ENCODE measurements at regions not wholly inside any gene's neighbourhood (a gene's known extent, or its start where the extent isn't known, plus 50 kb on each side); places are given as distances from the start of the nearest gene placed in this dataset.

- intact Hi-C loops (cut with DNase I) = no loop called here
- ATAC-seq = no peak
- no peak for DNase-seq (ENCODE audit: low spot score)
Observed at GRCh38 chr9:88077071-88077617, 61.1 kb downstream of the SPATA31C2 start.

- intact Hi-C loops (cut with DNase I) = no loop called here
- ATAC-seq = peak; percentile 94
Observed at GRCh38 chr9:88076286-88077070, 61.8 kb downstream of the SPATA31C2 start.

GRCh38 chr9:88075966-88076285 is 62.3 kb downstream of the SPATA31C2 start:
- no peak for DNase-seq (ENCODE audit: low spot score)
- intact Hi-C loops (cut with DNase I) = no loop called here
- peak; percentile 18 for ATAC-seq

More at GRCh38 chr9:88076286-88077070, 61.8 kb downstream of the SPATA31C2 start:
- peak; percentile 83 for DNase-seq (ENCODE audit: low spot score)

GRCh38 chr9:88075506-88075905 is 62.8 kb downstream of the SPATA31C2 start:
- intact Hi-C loops (cut with DNase I) = no loop called here
- ATAC-seq = no peak
- DNase-seq (ENCODE audit: low spot score) = no peak

- no peak for DNase-seq (ENCODE audit: low spot score)
- ATAC-seq = no peak
Observed at GRCh38 chr9:88074931-88075330, 63.3 kb downstream of the SPATA31C2 start.

GRCh38 chr9:88072831-88073375 is 65.4 kb downstream of the SPATA31C2 start:
- DNase-seq (ENCODE audit: low spot score) (no peak), ATAC-seq (no peak)
- intact Hi-C loops (cut with DNase I) = no loop called here

More at GRCh38 chr9:88074931-88075330, 63.3 kb downstream of the SPATA31C2 start:
- intact Hi-C loops (cut with DNase I) = no loop called here

- intact Hi-C loops (cut with DNase I) = no loop called here
Observed at GRCh38 chr9:88071331-88071730, 66.9 kb downstream of the SPATA31C2 start.

GRCh38 chr9:88065619-88066018 is 72.7 kb downstream of the SPATA31C2 start:
- intact Hi-C loops (cut with DNase I) = loop anchor here (1.0 kb wide), 1 partner anchor 17 kb away; no protein-coding TSS in a partner anchor
- DNase-seq (ENCODE audit: low spot score) (no peak), ATAC-seq (no peak)

More at GRCh38 chr9:88071331-88071730, 66.9 kb downstream of the SPATA31C2 start:
- no peak for ATAC-seq
- no peak for DNase-seq (ENCODE audit: low spot score)

- DNase-seq (ENCODE audit: low spot score) (no peak), ATAC-seq (no peak)
- intact Hi-C loops (cut with DNase I) = no loop called here
Observed at GRCh38 chr9:88064554-88064953, 73.7 kb downstream of the SPATA31C2 start.

GRCh38 chr9:88060746-88061145 is 77.5 kb downstream of the SPATA31C2 start:
- ATAC-seq = no peak
- DNase-seq (ENCODE audit: low spot score) = no peak
- intact Hi-C loops (cut with DNase I) = no loop called here

GRCh38 chr9:88059469-88059868 is 78.8 kb downstream of the SPATA31C2 start:
- ATAC-seq (no peak), DNase-seq (ENCODE audit: low spot score) (no peak)
- intact Hi-C loops (cut with DNase I) = no loop called here

- no peak for ATAC-seq
- no peak for DNase-seq (ENCODE audit: low spot score)
- intact Hi-C loops (cut with DNase I) = no loop called here
Observed at GRCh38 chr9:88056876-88057275, 81.4 kb downstream of the SPATA31C2 start.

- DNase-seq (ENCODE audit: low spot score) = no peak
- intact Hi-C loops (cut with DNase I) = no loop called here
- ATAC-seq = no peak
Observed at GRCh38 chr9:88053856-88054501, 79.6 kb upstream of the CDK20 start.

GRCh38 chr9:88052321-88052965 is 78.1 kb upstream of the CDK20 start:
- no peak for DNase-seq (ENCODE audit: low spot score)
- intact Hi-C loops (cut with DNase I) = no loop called here
- no peak for ATAC-seq

GRCh38 chr9:88051138-88051537 is 76.8 kb upstream of the CDK20 start:
- DNase-seq (ENCODE audit: low spot score) (no peak), ATAC-seq (no peak)
- intact Hi-C loops (cut with DNase I) = no loop called here

- no peak for DNase-seq (ENCODE audit: low spot score)
- no peak for ATAC-seq
- intact Hi-C loops (cut with DNase I) = no loop called here
Observed at GRCh38 chr9:88049677-88050307, 75.5 kb upstream of the CDK20 start.

GRCh38 chr9:88046542-88046941 is 72.2 kb upstream of the CDK20 start:
- ATAC-seq (no peak), DNase-seq (ENCODE audit: low spot score) (no peak)
- intact Hi-C loops (cut with DNase I) = no loop called here

GRCh38 chr9:88045686-88046085 is 71.4 kb upstream of the CDK20 start:
- no peak for ATAC-seq
- intact Hi-C loops (cut with DNase I) = no loop called here
- no peak for DNase-seq (ENCODE audit: low spot score)

- DNase-seq (ENCODE audit: low spot score) (no peak), ATAC-seq (no peak)
- intact Hi-C loops (cut with DNase I) = no loop called here
Observed at GRCh38 chr9:88044200-88044599, 69.9 kb upstream of the CDK20 start.

Measured in sciatic nerve (tissue), 2 donors.